MM.1S (cell line): ENCODE measurements at regions not wholly inside any gene's neighbourhood (a gene's known extent, or its start where the extent isn't known, plus 50 kb on each side); places are given as distances from the start of the nearest gene placed in this dataset.

ENCODE experiments used
- DNase-seq: peaks from one replicate; pipeline ENCODE4 v3.0.0-alpha.2; 2015
- H2AFZ ChIP-seq: fragments of 300-600 bp; sonication (generic); 2 replicates; pipeline ENCODE4 v1.6.0; 2016; ENCODE audit warnings: antibody characterized with exemption, low read length
- H3F3A ChIP-seq: fragments of 300-600 bp; sonication (generic); 2 replicates; pipeline ENCODE4 v1.6.1; 2016; ENCODE audit warnings: mild to moderate bottlenecking, antibody characterized with exemption, low read length, moderate library complexity, mixed read lengths; ENCODE audit not compliant: insufficient read depth
- H3K27ac ChIP-seq: fragments of 300-600 bp; sonication (generic); 2 replicates; pipeline ENCODE4 v1.5.1; 2016; ENCODE audit warnings: mild to moderate bottlenecking, low read length
- H3K27me3 ChIP-seq: fragments of 300-600 bp; sonication (generic); replicated peaks from 2 replicates; pipeline ENCODE4 v1.6.0; 2016; ENCODE audit warnings: low read length; ENCODE audit not compliant: insufficient read depth
- H3K36me3 ChIP-seq: fragments of 300-600 bp; sonication (generic); replicated peaks from 2 replicates; pipeline ENCODE4 v1.6.1; 2016; ENCODE audit warnings: mild to moderate bottlenecking, low read length, mixed read lengths; ENCODE audit not compliant: insufficient read depth
- H3K4me1 ChIP-seq: fragments of 300-600 bp; sonication (generic); 2 replicates; pipeline ENCODE4 v1.6.1; 2016; ENCODE audit warnings: low read length, mixed read lengths
- H3K4me2 ChIP-seq: fragments of 300-600 bp; sonication (generic); 2 replicates; pipeline ENCODE4 v1.6.0; 2016; ENCODE audit warnings: low read depth, low read length
- H3K4me3 ChIP-seq: fragments of 300-600 bp; sonication (generic); 2 replicates; pipeline ENCODE4 v1.5.1; 2016; ENCODE audit warnings: low read length, mixed read lengths
- H3K79me2 ChIP-seq: fragments of 300-600 bp; sonication (generic); 2 replicates; pipeline ENCODE4 v1.6.1; 2016; ENCODE audit warnings: mixed run types, low read length, mixed read lengths
- H3K9ac ChIP-seq: fragments of 300-600 bp; sonication (generic); 2 replicates; pipeline ENCODE4 v1.6.1; 2016; ENCODE audit warnings: low read length, mixed read lengths
- H3K9me2 ChIP-seq: fragments of 300-600 bp; sonication (generic); replicated peaks from 2 replicates; pipeline ENCODE4 v1.6.1; 2016; ENCODE audit warnings: mild to moderate bottlenecking, low read length, mixed read lengths; ENCODE audit not compliant: insufficient read depth
- H3K9me3 ChIP-seq: fragments of 300-600 bp; sonication (generic); replicated peaks from 2 replicates; pipeline ENCODE4 v1.6.1; 2016; ENCODE audit warnings: mild to moderate bottlenecking, low read length, mixed read lengths; ENCODE audit not compliant: insufficient read depth
- H4K20me1 ChIP-seq: fragments of 300-600 bp; sonication (generic); 2 replicates; pipeline ENCODE4 v1.6.1; 2016; ENCODE audit warnings: mild to moderate bottlenecking, low read length, moderate library complexity, mixed read lengths; ENCODE audit not compliant: insufficient read depth
- CTCF ChIP-seq: fragments of 300-600 bp; sonication (generic); IDR thresholded peaks from 2 replicates; pipeline ENCODE4 v1.5.1; 2016; ENCODE audit warnings: antibody characterized with exemption, low read length, mixed read lengths
- EZH2 ChIP-seq: fragments of 300-600 bp; sonication (generic); optimal IDR thresholded peaks from 2 replicates; pipeline ENCODE3; 2017; ENCODE audit warnings: low read depth, mild to moderate bottlenecking, antibody characterized with exemption, low read length, mixed read lengths
- EZH2phosphoT487 ChIP-seq: fragments of 300-600 bp; sonication (generic); IDR thresholded peaks from 2 replicates; pipeline ENCODE4 v1.6.1; 2018; ENCODE audit warnings: antibody characterized with exemption, low read length

- H3K4me2 ChIP-seq, result no peak overlapping the region
- H3K4me1 ChIP-seq, result no peaks in the 10 kb centered on the region
- H3K79me2 ChIP-seq, result no peaks in the 10 kb centered on the region
- DNase-seq, result no peak
- H3F3A ChIP-seq, result no peaks in the 10 kb centered on the region
- no peak overlapping the region for H3K4me3 ChIP-seq
- H2AFZ ChIP-seq, result no peak overlapping the region
- H3K36me3 ChIP-seq, result no peaks in the 10 kb centered on the region
- H3K9me2 ChIP-seq, result no peaks in the 10 kb centered on the region
- no peaks in the 10 kb centered on the region for H3K27me3 ChIP-seq
- H3K27ac ChIP-seq, result no peak overlapping the region
- H3K9ac ChIP-seq, result no peak overlapping the region
- H3K9me3 ChIP-seq, result no peaks in the 10 kb centered on the region
- H4K20me1 ChIP-seq, result no peaks in the 10 kb centered on the region
- TF ChIP-seq EZH2phosphoT487 (no peak), CTCF (no peak), EZH2 (no peak)
Observed at GRCh38 chr4:147325571-147325981, 155.3 kb upstream of the EDNRA start.

- no peaks in the 10 kb centered on the region for H3K36me3 ChIP-seq
- no peaks in the 10 kb centered on the region for H3K9me3 ChIP-seq
- H3K27ac ChIP-seq, result no peak overlapping the region
- H3K4me1 ChIP-seq, result no peaks in the 10 kb centered on the region
- H3K27me3 ChIP-seq, result no peaks in the 10 kb centered on the region
- no peaks in the 10 kb centered on the region for H3F3A ChIP-seq
- DNase-seq, result no peak
- no peak overlapping the region for H2AFZ ChIP-seq
- TF ChIP-seq EZH2 (no peak), EZH2phosphoT487 (no peak), CTCF (no peak)
- no peaks in the 10 kb centered on the region for H3K79me2 ChIP-seq
- H3K9ac ChIP-seq, result no peak overlapping the region
- no peak overlapping the region for H3K4me2 ChIP-seq
- H4K20me1 ChIP-seq, result no peaks in the 10 kb centered on the region
- no peaks in the 10 kb centered on the region for H3K9me2 ChIP-seq
- no peak overlapping the region for H3K4me3 ChIP-seq
Observed at GRCh38 chr4:147326591-147326990, 154.3 kb upstream of the EDNRA start.

GRCh38 chr4:147327322-147327721 lies 153.6 kb upstream of the EDNRA start:
- no peaks in the 10 kb centered on the region for H3F3A ChIP-seq
- no peak overlapping the region for H2AFZ ChIP-seq
- no peak overlapping the region for H3K4me2 ChIP-seq
- H3K4me3 ChIP-seq, result no peak overlapping the region
- no peaks in the 10 kb centered on the region for H4K20me1 ChIP-seq
- H3K4me1 ChIP-seq, result no peaks in the 10 kb centered on the region
- H3K9me3 ChIP-seq, result no peaks in the 10 kb centered on the region
- no peak overlapping the region for H3K9ac ChIP-seq
- DNase-seq, result no peak
- no peaks in the 10 kb centered on the region for H3K79me2 ChIP-seq
- no peaks in the 10 kb centered on the region for H3K27me3 ChIP-seq
- no peaks in the 10 kb centered on the region for H3K36me3 ChIP-seq
- H3K27ac ChIP-seq, result no peak overlapping the region
- TF ChIP-seq CTCF (no peak), EZH2 (no peak), EZH2phosphoT487 (no peak)
- H3K9me2 ChIP-seq, result no peaks in the 10 kb centered on the region
